ENCODE measurements at regions not wholly inside any gene's neighbourhood (a gene's known extent, or its start where the extent isn't known, plus 50 kb on each side); places are given as distances from the start of the nearest gene placed in this dataset.
"Not testable (repeated sequence)": the region's sequence is repeated elsewhere in the genome, so short reads cannot be mapped to it uniquely, and the experiment has no call there.

GRCh38 chr2:48045613-48046012 lies 139.3 kb upstream of the FBXO11 start:
- no peak for DNase-seq

GRCh38 chr2:48048476-48049171 lies 142.3 kb upstream of the FBXO11 start:
- no peak for DNase-seq

- no peak for DNase-seq
Measured at GRCh38 chr2:48049371-48049770, 143.1 kb upstream of the FBXO11 start.

- DNase-seq: no peak
Measured at GRCh38 chr2:48050711-48051110, 144.4 kb upstream of the FBXO11 start.

GRCh38 chr2:48059975-48060374 lies 153.7 kb upstream of the FBXO11 start:
- no peak for DNase-seq

GRCh38 chr2:48061656-48062055 lies 155.4 kb upstream of the FBXO11 start:
- not testable (repeated sequence) for DNase-seq

GRCh38 chr2:48065096-48065495 lies 158.8 kb upstream of the FBXO11 start:
- no peak for DNase-seq

GRCh38 chr2:48066000-48066399 lies 159.7 kb upstream of the FBXO11 start:
- no peak for DNase-seq

- no peak for DNase-seq
Measured at GRCh38 chr2:48069769-48070168, 163.5 kb upstream of the FBXO11 start.

GRCh38 chr2:48070415-48070814 lies 164.1 kb upstream of the FBXO11 start:
- DNase-seq: no peak

- DNase-seq: no peak
Measured at GRCh38 chr2:48072583-48072982, 166.3 kb upstream of the FBXO11 start.

GRCh38 chr2:48075631-48076030 lies 169.3 kb upstream of the FBXO11 start:
- no peak for DNase-seq

- no peak for DNase-seq
Measured at GRCh38 chr2:48080534-48081316, 174.4 kb upstream of the FBXO11 start.

GRCh38 chr2:48081317-48081628 lies 175.0 kb upstream of the FBXO11 start:
- DNase-seq: no peak

- DNase-seq: no peak
Measured at GRCh38 chr2:48085888-48086287, 179.6 kb upstream of the FBXO11 start.

GRCh38 chr2:48088994-48089393 lies 182.7 kb upstream of the FBXO11 start:
- no peak for DNase-seq

GRCh38 chr2:48089644-48090043 lies 183.3 kb upstream of the FBXO11 start:
- no peak for DNase-seq

- no peak for DNase-seq
Measured at GRCh38 chr2:48092846-48093803, 186.8 kb upstream of the FBXO11 start.

GRCh38 chr2:48096765-48097164 lies 190.5 kb upstream of the FBXO11 start:
- not testable (repeated sequence) for DNase-seq

- no peak for DNase-seq
Measured at GRCh38 chr2:48098539-48098938, 192.2 kb upstream of the FBXO11 start.

- DNase-seq: no peak
Measured at GRCh38 chr2:48104418-48104817, 198.1 kb upstream of the FBXO11 start.

- DNase-seq: no peak
Measured at GRCh38 chr2:48105848-48106247, 199.6 kb upstream of the FBXO11 start.

- peak in 1 of 2 experiments; percentile 24 for DNase-seq
Measured at GRCh38 chr2:48107326-48107925, 201.1 kb upstream of the FBXO11 start.

Data from NCI-H524 (cell line).